ENCODE measurements at regions not wholly inside any gene's neighbourhood (a gene's known extent, or its start where the extent isn't known, plus 50 kb on each side); places are given as distances from the start of the nearest gene placed in this dataset.

- TF ChIP-seq CTCF (IDR thresholded peaks at IDR 0.05) = no peak
- TF ChIP-seq POLR2A (IDR thresholded peaks at IDR 0.05) = no peak
These were observed 470.7 kb downstream of the HS3ST3B1 start for GRCh38 chr17:14771543-14771942.
